Upper lobe of left lung (tissue), 6 donors: ENCODE measurements at regions not wholly inside any gene's neighbourhood (a gene's known extent, or its start where the extent isn't known, plus 50 kb on each side); places are given as distances from the start of the nearest gene placed in this dataset.

Source experiments
- ATAC-seq, 2 donors: fragments of 200-7000 bp; cut with Tn5 transposase; one replicate each; pipeline ENCODE4 v1.9.1; 2022; ENCODE audit warnings: mild to moderate bottlenecking in 2 of 2, moderate library complexity in 2 of 2; ENCODE audit not compliant: low FRiP score in 2 of 2
- DNase-seq, 2 donors: peaks; one replicate each; pipeline ENCODE4 v3.0.0-alpha.2; 2019 to 2020
- H3K27ac ChIP-seq, 4 donors: fragments of 200-600 bp; sonication (generic); one replicate each; pipeline ENCODE4 v1.5.1; 2016 to 2019
- H3K27me3 ChIP-seq, 4 donors: fragments of 200-600 bp; sonication (generic); one replicate each; pipeline ENCODE4 v1.5.1; 2017 to 2019
- H3K36me3 ChIP-seq, 4 donors: fragments of 200-600 bp; sonication (generic); one replicate each; pipeline ENCODE4 v1.5.1; 2016 to 2019
- H3K4me1 ChIP-seq, 4 donors: fragments of 200-600 bp; sonication (generic); one replicate each; pipeline ENCODE4 v1.5.1; 2018 to 2019
- H3K4me3 ChIP-seq, 4 donors: fragments of 200-600 bp; sonication (generic); one replicate each; pipeline ENCODE4 v1.5.1; 2017 to 2019; ENCODE audit warnings: mild to moderate bottlenecking in 2 of 4, moderate library complexity in 1 of 4
- H3K9me3 ChIP-seq, 4 donors: fragments of 200-600 bp; sonication (generic); one replicate each; pipeline ENCODE4 v1.5.1; 2018 to 2019
- EP300 ChIP-seq, 4 donors: sonication (generic); formaldehyde crosslinking; IDR thresholded peaks; one replicate each; pipeline ENCODE4 v1.5.1; 2017; ENCODE audit warnings: antibody characterized with exemption in 4 of 4, control low read depth in 2 of 4
- POLR2A ChIP-seq, 4 donors: fragments of 450-650 bp; IDR thresholded peaks; one replicate each; pipeline ENCODE4 v1.5.1; 2016 to 2017; ENCODE audit warnings: antibody characterized with exemption in 4 of 4, mild to moderate bottlenecking in 2 of 4
- POLR2AphosphoS5 ChIP-seq, 2 donors: sonication (generic); formaldehyde crosslinking; IDR thresholded peaks; one replicate each; pipeline ENCODE4 v1.5.1; 2017; ENCODE audit warnings: antibody characterized with exemption in 2 of 2
- WGBS, 2 donors: methylation state at CpG; one replicate each; pipeline ENCODE4 v1.1.5; 2017 to 2018; 5-methylcytosine and 5-hydroxymethylcytosine counted together
- TF ChIP-seq, protein P1 (sequence below), 6 experiments: fragments of 450-650 bp in 4 of 6; fragments of 200-600 bp in 2 of 6; sonication (generic) in 2 of 6; IDR thresholded peaks; one replicate each; pipeline ENCODE4 v1.5.1; 2016 to 2019; ENCODE audit warnings: antibody characterized with exemption in 6 of 6
- donor health status: DM: no; HTN: no; CAD: no; lungs with moderate emphysema.
- donor health status: DM: no; HTN: yes; CAD: no; lungs with severe emphysema.

GRCh38 chr1:229988534-229988933, 78.5 kb upstream of the GALNT2 start:
- no peaks in the 10 kb centered on the region for H3K27me3 ChIP-seq
- TF ChIP-seq EP300 (IDR thresholded peaks at IDR 0.05) = no peak
- no peak for TF ChIP-seq POLR2A (IDR thresholded peaks at IDR 0.05)
- H3K27ac ChIP-seq = no peak overlapping the region
- H3K4me1 ChIP-seq = no peaks in the 10 kb centered on the region
- ATAC-seq = no peak
- no peaks in the 10 kb centered on the region for H3K36me3 ChIP-seq
- no peak for DNase-seq
- 73 to 75% methylated on average over 5 of the region's 5 CpGs for WGBS, 2 donors
- no peaks in the 10 kb centered on the region for H3K9me3 ChIP-seq
- no peak overlapping the region for H3K4me3 ChIP-seq

DNA sequence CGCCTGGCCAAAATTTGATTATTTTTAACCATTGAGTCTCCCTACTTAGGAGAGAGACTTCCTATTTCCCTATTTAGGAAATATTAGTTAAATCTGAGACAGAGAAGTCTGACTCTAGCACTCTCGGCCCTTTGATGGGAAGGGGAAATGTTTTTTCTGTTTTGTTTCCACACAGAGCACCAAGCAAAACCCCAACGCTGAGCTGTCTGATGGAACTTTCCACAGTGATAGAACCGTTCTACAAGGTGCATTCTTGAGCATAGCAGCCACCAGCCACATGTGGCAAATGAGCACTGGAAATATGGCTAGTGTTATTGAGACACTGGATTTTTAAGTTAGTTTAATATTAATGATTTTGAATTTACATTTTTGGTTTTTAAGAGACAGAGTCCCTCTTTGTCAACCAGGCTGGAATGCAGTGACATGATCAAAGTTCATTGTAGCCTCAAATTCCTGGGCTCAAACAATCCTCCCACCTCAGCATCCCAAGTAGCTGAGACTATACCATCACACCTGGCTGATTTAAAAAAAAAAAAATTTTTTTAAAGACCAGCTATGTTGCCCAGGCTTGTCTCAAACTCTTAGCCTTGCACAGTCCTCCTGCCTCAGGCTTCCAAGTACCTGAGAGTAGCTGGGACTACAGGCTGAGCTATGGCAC, 77.3 kb upstream of the GALNT2 start:
- Histone ChIP-seq H3K4me1 (no peaks in the 10 kb centered on the region), H3K9me3 (no peaks in the 10 kb centered on the region), H3K4me3 (no peak overlapping the region), H3K27me3 (no peaks in the 10 kb centered on the region), H3K36me3 (no peaks in the 10 kb centered on the region), H3K27ac (no peak overlapping the region)
- DNase-seq = no peak
- TF ChIP-seq, protein P1, sequence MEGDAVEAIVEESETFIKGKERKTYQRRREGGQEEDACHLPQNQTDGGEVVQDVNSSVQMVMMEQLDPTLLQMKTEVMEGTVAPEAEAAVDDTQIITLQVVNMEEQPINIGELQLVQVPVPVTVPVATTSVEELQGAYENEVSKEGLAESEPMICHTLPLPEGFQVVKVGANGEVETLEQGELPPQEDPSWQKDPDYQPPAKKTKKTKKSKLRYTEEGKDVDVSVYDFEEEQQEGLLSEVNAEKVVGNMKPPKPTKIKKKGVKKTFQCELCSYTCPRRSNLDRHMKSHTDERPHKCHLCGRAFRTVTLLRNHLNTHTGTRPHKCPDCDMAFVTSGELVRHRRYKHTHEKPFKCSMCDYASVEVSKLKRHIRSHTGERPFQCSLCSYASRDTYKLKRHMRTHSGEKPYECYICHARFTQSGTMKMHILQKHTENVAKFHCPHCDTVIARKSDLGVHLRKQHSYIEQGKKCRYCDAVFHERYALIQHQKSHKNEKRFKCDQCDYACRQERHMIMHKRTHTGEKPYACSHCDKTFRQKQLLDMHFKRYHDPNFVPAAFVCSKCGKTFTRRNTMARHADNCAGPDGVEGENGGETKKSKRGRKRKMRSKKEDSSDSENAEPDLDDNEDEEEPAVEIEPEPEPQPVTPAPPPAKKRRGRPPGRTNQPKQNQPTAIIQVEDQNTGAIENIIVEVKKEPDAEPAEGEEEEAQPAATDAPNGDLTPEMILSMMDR (IDR thresholded peaks at IDR 0.05) = no peak
- TF ChIP-seq POLR2A (IDR thresholded peaks at IDR 0.05) (no peak), POLR2AphosphoS5 (IDR thresholded peaks at IDR 0.05) (no peak), EP300 (IDR thresholded peaks at IDR 0.05) (no peak)
- 57 to 72% methylated on average over 4 of the region's 4 CpGs for WGBS, 2 donors
- ATAC-seq = no peak

DNA sequence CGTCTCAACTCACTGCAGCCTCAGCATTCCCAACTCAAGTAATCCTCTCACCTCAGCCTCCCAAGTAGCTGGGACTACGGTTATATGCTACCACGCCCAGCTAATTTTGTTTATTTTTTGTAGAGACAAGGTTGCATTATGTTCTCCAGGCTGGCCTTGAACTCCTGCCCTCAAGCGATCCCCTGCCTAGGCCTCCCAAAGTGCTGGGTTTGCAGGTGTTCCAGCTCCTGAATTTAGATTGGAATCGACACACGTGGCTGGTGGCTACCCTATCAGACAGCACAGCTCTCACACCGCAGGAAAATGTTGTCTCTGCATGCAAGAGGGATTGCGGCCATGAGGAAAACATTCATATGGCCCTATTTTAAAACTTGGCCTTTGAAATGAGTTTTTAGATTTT, 76.7 kb upstream of the GALNT2 start:
- no peaks in the 10 kb centered on the region for H3K9me3 ChIP-seq
- H3K27ac ChIP-seq = no peak overlapping the region
- no peak for DNase-seq
- no peaks in the 10 kb centered on the region for H3K4me1 ChIP-seq
- H3K27me3 ChIP-seq = no peaks in the 10 kb centered on the region
- H3K36me3 ChIP-seq = no peaks in the 10 kb centered on the region
- 76 to 80% methylated on average over 8 of the region's 8 CpGs for WGBS, 2 donors
- TF ChIP-seq POLR2AphosphoS5 (IDR thresholded peaks at IDR 0.05) (no peak), EP300 (IDR thresholded peaks at IDR 0.05) (no peak), POLR2A (IDR thresholded peaks at IDR 0.05) (no peak)
- TF ChIP-seq, protein P1 (IDR thresholded peaks at IDR 0.05) = no peak
- no peak for ATAC-seq
- H3K4me3 ChIP-seq = no peak overlapping the region

- Histone ChIP-seq H3K27ac (no peak overlapping the region), H3K27me3 (no peaks in the 10 kb centered on the region), H3K9me3 (no peaks in the 10 kb centered on the region), H3K4me1 (no peaks in the 10 kb centered on the region), H3K36me3 (no peaks in the 10 kb centered on the region), H3K4me3 (no peak overlapping the region)
- no peak for TF ChIP-seq POLR2AphosphoS5 (IDR thresholded peaks at IDR 0.05)
- no peak for TF ChIP-seq POLR2A (IDR thresholded peaks at IDR 0.05)
- TF ChIP-seq EP300 (IDR thresholded peaks at IDR 0.05) = no peak
- 65 to 74% methylated on average over 8 of the region's 8 CpGs for WGBS, 2 donors
- DNase-seq = no peak
- no peak for ATAC-seq
These were observed 75.9 kb upstream of the GALNT2 start for GRCh38 chr1:229991104-229991513.

DNA sequence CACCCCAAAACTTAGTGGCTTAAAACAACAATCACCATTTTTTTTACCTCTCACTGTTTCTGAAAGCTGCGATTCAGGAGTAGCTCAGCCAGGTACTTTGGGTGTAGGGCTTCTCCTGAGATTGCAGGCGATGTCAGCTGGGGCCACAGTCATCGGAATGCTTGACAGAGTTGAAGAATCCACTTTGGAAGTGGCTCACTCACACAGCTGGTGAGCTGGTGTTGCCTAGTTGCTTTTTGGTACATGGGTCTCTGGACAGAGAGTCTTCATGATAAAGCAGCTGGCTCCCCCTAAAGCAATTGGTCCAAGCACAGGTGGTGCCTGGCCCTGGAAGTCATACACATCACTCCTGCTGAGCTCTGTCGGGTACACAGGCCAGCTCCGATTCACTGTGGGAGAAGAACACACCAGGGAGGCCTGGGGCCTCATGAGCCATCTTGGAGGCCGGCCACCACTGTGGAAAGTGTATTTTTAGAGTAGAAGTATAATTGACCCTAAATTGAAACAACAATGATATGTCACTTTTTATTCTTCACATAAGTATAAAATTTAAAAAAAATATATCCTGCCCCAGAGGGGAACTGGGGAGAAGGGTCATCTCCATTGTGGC, 75.2 kb upstream of the GALNT2 start:
- H3K36me3 ChIP-seq = no peaks in the 10 kb centered on the region
- no peaks in the 10 kb centered on the region for H3K4me1 ChIP-seq
- no peaks in the 10 kb centered on the region for H3K27me3 ChIP-seq
- WGBS, 2 donors = 74 to 91% methylated on average over 6 of the region's 6 CpGs
- no peaks in the 10 kb centered on the region for H3K9me3 ChIP-seq
- no peak overlapping the region for H3K27ac ChIP-seq
- TF ChIP-seq, protein P1 (IDR thresholded peaks at IDR 0.05) = no peak
- TF ChIP-seq POLR2AphosphoS5 (IDR thresholded peaks at IDR 0.05) = no peak
- TF ChIP-seq POLR2A (IDR thresholded peaks at IDR 0.05) = no peak
- no peak for TF ChIP-seq EP300 (IDR thresholded peaks at IDR 0.05)
- ATAC-seq (no peak), DNase-seq (no peak)
- no peak overlapping the region for H3K4me3 ChIP-seq

- Histone ChIP-seq H3K4me1 (no peaks in the 10 kb centered on the region), H3K27ac (no peak overlapping the region), H3K4me3 (no peak overlapping the region), H3K36me3 (no peaks in the 10 kb centered on the region), H3K27me3 (no peaks in the 10 kb centered on the region), H3K9me3 (no peaks in the 10 kb centered on the region)
- TF ChIP-seq POLR2AphosphoS5 (IDR thresholded peaks at IDR 0.05) (no peak), POLR2A (IDR thresholded peaks at IDR 0.05) (no peak), EP300 (IDR thresholded peaks at IDR 0.05) (no peak)
- TF ChIP-seq, protein P1 (IDR thresholded peaks at IDR 0.05) = no peak
- DNase-seq = no peak
- no peak for ATAC-seq
These were observed 74.0 kb upstream of the GALNT2 start for GRCh38 chr1:229993060-229993459.
